Loucy (cell line): ENCODE measurements at regions not wholly inside any gene's neighbourhood (a gene's known extent, or its start where the extent isn't known, plus 50 kb on each side); places are given as distances from the start of the nearest gene placed in this dataset.
"Not testable (repeated sequence)": the region's sequence is repeated elsewhere in the genome, so short reads cannot be mapped to it uniquely, and the experiment has no call there.

ENCODE experiments used
- H2AFZ ChIP-seq: fragments of 200-600 bp; sonication (generic); 2 replicates; pipeline ENCODE4 v1.6.0; 2016; ENCODE audit warnings: antibody characterized with exemption, mild to moderate bottlenecking, low read length, moderate library complexity
- H3F3A ChIP-seq: fragments of 200-600 bp; 2 replicates; pipeline ENCODE4 v1.6.0; 2016; ENCODE audit warnings: antibody characterized with exemption, low read depth, mild to moderate bottlenecking
- H3K27me3 ChIP-seq: fragments of 200-600 bp; sonication (generic); 2 replicates; pipeline ENCODE4 v1.6.1; 2014; ENCODE audit warnings: low read length, mild to moderate bottlenecking; ENCODE audit not compliant: insufficient read depth, poor library complexity, severe bottlenecking
- H3K36me3 ChIP-seq: fragments of 200-600 bp; sonication (generic); 2 replicates; pipeline ENCODE4 v1.6.1; 2016; ENCODE audit warnings: low read length; ENCODE audit not compliant: insufficient read depth
- H3K4me1 ChIP-seq: fragments of 200-600 bp; sonication (generic); 2 replicates; pipeline ENCODE4 v1.5.1; 2014; ENCODE audit warnings: low read length, mild to moderate bottlenecking; ENCODE audit not compliant: insufficient read depth, poor library complexity, severe bottlenecking
- H3K4me2 ChIP-seq: fragments of 200-600 bp; sonication (generic); 2 replicates; pipeline ENCODE4 v1.6.0; 2014; ENCODE audit warnings: antibody characterized with exemption, low read length, low read depth, mild to moderate bottlenecking; ENCODE audit not compliant: poor library complexity, severe bottlenecking
- H3K4me3 ChIP-seq: fragments of 200-600 bp; sonication (generic); 2 replicates; pipeline ENCODE4 v1.5.1; 2014; ENCODE audit warnings: low read length, mild to moderate bottlenecking, mixed read lengths; ENCODE audit not compliant: poor library complexity, severe bottlenecking
- H3K79me2 ChIP-seq: fragments of 200-600 bp; sonication (generic); 2 replicates; pipeline ENCODE4 v1.6.1; 2014; ENCODE audit warnings: low read length; ENCODE audit not compliant: insufficient read depth
- H3K9ac ChIP-seq: fragments of 200-600 bp; sonication (generic); 2 replicates; pipeline ENCODE4 v1.6.0; 2014; ENCODE audit warnings: mild to moderate bottlenecking, low read depth, low read length, moderate library complexity; ENCODE audit not compliant: poor library complexity, severe bottlenecking
- H3K9me2 ChIP-seq: fragments of 200-600 bp; sonication (generic); replicated peaks from 2 replicates; pipeline ENCODE4 v1.6.1; 2016; ENCODE audit warnings: low read depth, low read length, mixed read lengths
- H3K9me3 ChIP-seq: fragments of 200-600 bp; sonication (generic); 2 replicates; pipeline ENCODE4 v1.6.1; 2014; ENCODE audit warnings: mild to moderate bottlenecking, antibody characterized with exemption, low read length, low read depth; ENCODE audit not compliant: insufficient read depth
- H4K20me1 ChIP-seq: fragments of 200-600 bp; sonication (generic); 2 replicates; pipeline ENCODE4 v1.6.0; 2014; ENCODE audit warnings: antibody characterized with exemption, low read length, mild to moderate bottlenecking; ENCODE audit not compliant: insufficient read depth, poor library complexity, severe bottlenecking
- EZH2phosphoT487 ChIP-seq: fragments of 200-600 bp; IDR thresholded peaks from 2 replicates; pipeline ENCODE4 v1.6.1; 2018; ENCODE audit warnings: antibody characterized with exemption, mild to moderate bottlenecking, moderate library complexity, borderline replicate concordance
- TF ChIP-seq, protein P1 (sequence below): fragments of 200-600 bp; sonication (generic); conservative IDR thresholded peaks from 2 replicates; pipeline ENCODE4 v1.5.1; 2014; ENCODE audit warnings: mild to moderate bottlenecking, antibody characterized with exemption, low read length

DNA sequence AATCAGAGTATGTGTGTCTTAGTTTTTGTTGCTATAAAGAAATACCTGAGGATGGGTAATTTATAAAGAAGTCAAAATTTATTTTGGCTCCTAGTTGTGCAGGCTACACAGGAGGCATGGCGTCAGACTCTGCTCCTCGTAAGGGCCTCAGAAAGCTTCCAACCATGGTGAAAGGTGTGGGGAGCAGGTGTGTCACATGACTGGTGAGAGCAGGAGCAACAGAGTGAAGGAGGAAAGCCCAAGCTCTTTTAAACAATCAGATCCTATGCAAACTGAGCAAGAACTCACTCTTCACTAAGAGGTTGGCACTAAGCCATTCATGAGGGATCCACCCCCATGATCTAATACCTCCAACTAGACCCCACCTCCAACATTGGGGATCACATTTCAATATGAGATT lies 1524.3 kb downstream of the HACE1 start:
- Histone ChIP-seq H3F3A (no peaks in the 10 kb centered on the region), H4K20me1 (no peaks in the 10 kb centered on the region), H3K79me2 (no peaks in the 10 kb centered on the region), H3K4me2 (no peak overlapping the region), H3K27me3 (no peaks in the 10 kb centered on the region), H3K9me2 (no peaks in the 10 kb centered on the region), H3K9ac (no peak overlapping the region), H3K4me3 (no peak overlapping the region), H2AFZ (no peak overlapping the region), H3K9me3 (no peaks in the 10 kb centered on the region), H3K36me3 (no peaks in the 10 kb centered on the region), H3K4me1 (no peaks in the 10 kb centered on the region)
- TF ChIP-seq, protein P1, sequence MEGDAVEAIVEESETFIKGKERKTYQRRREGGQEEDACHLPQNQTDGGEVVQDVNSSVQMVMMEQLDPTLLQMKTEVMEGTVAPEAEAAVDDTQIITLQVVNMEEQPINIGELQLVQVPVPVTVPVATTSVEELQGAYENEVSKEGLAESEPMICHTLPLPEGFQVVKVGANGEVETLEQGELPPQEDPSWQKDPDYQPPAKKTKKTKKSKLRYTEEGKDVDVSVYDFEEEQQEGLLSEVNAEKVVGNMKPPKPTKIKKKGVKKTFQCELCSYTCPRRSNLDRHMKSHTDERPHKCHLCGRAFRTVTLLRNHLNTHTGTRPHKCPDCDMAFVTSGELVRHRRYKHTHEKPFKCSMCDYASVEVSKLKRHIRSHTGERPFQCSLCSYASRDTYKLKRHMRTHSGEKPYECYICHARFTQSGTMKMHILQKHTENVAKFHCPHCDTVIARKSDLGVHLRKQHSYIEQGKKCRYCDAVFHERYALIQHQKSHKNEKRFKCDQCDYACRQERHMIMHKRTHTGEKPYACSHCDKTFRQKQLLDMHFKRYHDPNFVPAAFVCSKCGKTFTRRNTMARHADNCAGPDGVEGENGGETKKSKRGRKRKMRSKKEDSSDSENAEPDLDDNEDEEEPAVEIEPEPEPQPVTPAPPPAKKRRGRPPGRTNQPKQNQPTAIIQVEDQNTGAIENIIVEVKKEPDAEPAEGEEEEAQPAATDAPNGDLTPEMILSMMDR, result no peak
- no peak for TF ChIP-seq EZH2phosphoT487

GRCh38 chr6:103326760-103327757 lies 1532.7 kb downstream of the HACE1 start:
- Histone ChIP-seq H3K27me3 (no peaks in the 10 kb centered on the region), H3K4me1 (no peaks in the 10 kb centered on the region), H3K36me3 (no peaks in the 10 kb centered on the region), H3F3A (no peaks in the 10 kb centered on the region), H3K9me2 (no peaks in the 10 kb centered on the region), H3K79me2 (no peaks in the 10 kb centered on the region), H2AFZ (no peak overlapping the region), H3K4me3 (no peak overlapping the region), H3K9ac (no peak overlapping the region), H3K9me3 (no peaks in the 10 kb centered on the region), H3K4me2 (no peak overlapping the region), H4K20me1 (no peaks in the 10 kb centered on the region)
- no peak for TF ChIP-seq EZH2phosphoT487
- TF ChIP-seq, protein P1, result no peak

DNA sequence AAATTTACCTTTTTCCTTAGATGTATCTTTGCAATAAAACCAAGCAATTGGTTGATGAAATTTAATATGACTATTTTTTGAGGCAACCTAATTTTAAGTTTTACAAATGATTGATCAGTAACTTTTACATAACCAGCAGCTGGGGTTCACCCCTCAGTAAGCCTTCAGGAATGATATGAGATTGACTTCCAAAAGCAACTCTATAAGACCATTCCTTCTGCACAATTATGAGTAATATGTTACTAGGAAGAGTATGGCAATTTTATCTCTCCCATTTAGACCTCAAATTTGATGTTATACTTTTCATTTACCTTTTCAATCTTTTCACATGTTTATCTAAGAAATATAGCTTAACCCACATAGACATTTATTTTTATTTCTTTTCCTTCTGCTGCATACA lies 1546.3 kb downstream of the HACE1 start:
- Histone ChIP-seq H3K4me3 (no peak overlapping the region), H4K20me1 (no peaks in the 10 kb centered on the region), H3K4me2 (no peak overlapping the region), H3K27me3 (no peaks in the 10 kb centered on the region), H3K9me3 (no peaks in the 10 kb centered on the region), H3K4me1 (no peaks in the 10 kb centered on the region), H3K9ac (no peak overlapping the region), H2AFZ (no peak overlapping the region), H3F3A (no peaks in the 10 kb centered on the region), H3K36me3 (no peaks in the 10 kb centered on the region), H3K79me2 (no peaks in the 10 kb centered on the region), H3K9me2 (no peaks in the 10 kb centered on the region)
- no peak for TF ChIP-seq EZH2phosphoT487
- TF ChIP-seq, protein P1, result no peak

DNA sequence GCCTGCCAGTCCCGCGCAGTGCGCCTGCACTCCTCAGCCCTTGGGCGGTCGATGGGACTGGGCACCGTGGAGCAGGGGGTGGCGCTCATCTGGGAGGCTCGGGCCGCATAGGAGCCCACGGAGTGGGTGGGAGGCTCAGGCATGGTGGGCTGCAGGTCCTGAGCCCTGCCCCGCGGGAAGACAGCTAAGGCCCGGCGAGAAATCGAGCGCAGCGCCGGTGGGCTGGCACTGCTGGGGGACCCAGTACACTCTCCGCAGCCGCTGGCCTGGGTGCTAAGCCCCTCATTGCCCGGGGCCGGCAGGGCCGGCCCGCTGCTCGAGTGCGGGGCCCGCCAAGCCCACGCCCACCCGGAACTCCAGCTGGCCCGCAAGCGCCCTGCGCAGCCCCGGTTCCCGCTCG lies 1565.3 kb downstream of the HACE1 start:
- not testable (repeated sequence) for H3K4me3 ChIP-seq, H3K27me3 ChIP-seq, H3K9me2 ChIP-seq, H3K9ac ChIP-seq, H3K79me2 ChIP-seq, H3K4me2 ChIP-seq, H3K9me3 ChIP-seq, H4K20me1 ChIP-seq, H3F3A ChIP-seq, H3K36me3 ChIP-seq, H3K4me1 ChIP-seq, H2AFZ ChIP-seq
